ENCODE measurements at regions not wholly inside any gene's neighbourhood (a gene's known extent, or its start where the extent isn't known, plus 50 kb on each side); places are given as distances from the start of the nearest gene placed in this dataset.

DNA sequence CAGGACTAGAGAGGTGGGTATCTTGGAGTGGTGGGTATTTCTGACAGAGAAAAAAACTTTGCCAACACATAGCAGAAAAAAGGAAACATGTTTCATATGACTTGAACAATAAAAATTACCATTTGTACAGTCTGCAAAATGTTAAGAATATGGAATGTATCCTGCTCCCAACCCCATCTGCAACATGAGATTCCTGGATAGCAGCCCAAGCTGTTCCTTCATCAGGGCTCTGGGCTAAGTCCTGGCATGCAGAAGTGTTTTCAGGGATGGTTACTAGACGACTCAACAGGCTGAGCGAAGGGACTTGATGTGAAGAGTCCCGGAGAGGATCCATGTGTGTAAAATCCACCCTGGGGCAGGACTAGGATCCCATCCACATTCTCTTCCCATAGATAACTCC is 121.0 kb upstream of the IRX3 start:
- ChIA-PET POLR2A (no interaction called here), CTCF (no interaction called here)
- H3K9me3 ChIP-seq (ENCODE audit: control insufficient read depth, insufficient read depth, low read depth, low read length) = no peaks in the 10 kb centered on the region
- no peak for TF ChIP-seq ZNF19 (tag by site-specific recombination; IDR thresholded peaks at IDR 0.05; ENCODE audit: low read depth)
- TF ChIP-seq GFI1B (tag by site-specific recombination; IDR thresholded peaks at IDR 0.05) = no peak
- TF ChIP-seq ZNF423 (tag by site-specific recombination; IDR thresholded peaks at IDR 0.05) = no peak
- TF ChIP-seq ZNF140 (tag by site-specific recombination; IDR thresholded peaks at IDR 0.05) = no peak
- TF ChIP-seq, protein P1, sequence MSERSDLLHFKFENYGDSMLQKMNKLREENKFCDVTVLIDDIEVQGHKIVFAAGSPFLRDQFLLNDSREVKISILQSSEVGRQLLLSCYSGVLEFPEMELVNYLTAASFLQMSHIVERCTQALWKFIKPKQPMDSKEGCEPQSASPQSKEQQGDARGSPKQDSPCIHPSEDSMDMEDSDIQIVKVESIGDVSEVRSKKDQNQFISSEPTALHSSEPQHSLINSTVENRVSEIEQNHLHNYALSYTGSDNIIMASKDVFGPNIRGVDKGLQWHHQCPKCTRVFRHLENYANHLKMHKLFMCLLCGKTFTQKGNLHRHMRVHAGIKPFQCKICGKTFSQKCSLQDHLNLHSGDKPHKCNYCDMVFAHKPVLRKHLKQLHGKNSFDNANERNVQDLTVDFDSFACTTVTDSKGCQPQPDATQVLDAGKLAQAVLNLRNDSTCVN (tag by site-specific recombination; optimal IDR thresholded peaks at IDR 0.05) = no peak
- H3K36me3 ChIP-seq (ENCODE audit: control insufficient read depth in 2 of 2, insufficient read depth in 1 of 2, low read length in 2 of 2) = no peaks in the 10 kb centered on the region
- H3K4me3 ChIP-seq (ENCODE audit: low read depth, low read length) = no peak overlapping the region
- H3K4me1 ChIP-seq (ENCODE audit: control insufficient read depth, insufficient read depth, low read length) = no peaks in the 10 kb centered on the region
- no peak overlapping the region for H3K27ac ChIP-seq (ENCODE audit: extremely low read depth, low read depth, low read length)

DNA sequence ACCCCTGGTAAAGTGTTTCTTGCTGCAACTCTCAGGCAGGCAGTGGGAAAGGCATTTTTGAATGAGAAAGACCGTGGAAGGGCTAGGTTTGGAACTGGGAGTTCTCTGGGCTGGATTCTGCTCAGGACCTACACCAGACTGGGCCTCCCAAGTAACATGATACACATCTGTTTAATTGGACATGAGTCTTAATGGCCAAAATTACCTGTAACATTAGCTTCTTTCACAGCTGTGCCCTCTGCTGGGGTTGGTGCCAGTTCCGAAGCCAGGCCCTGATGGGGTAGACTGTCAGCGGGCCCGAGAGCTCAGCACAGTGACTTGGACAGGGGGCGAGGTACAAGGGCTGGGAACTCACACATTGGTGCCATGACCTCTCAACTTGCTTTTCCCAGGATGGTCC is 118.9 kb upstream of the IRX3 start:
- POLR2A ChIA-PET = no interaction called here
- CTCF ChIA-PET = no interaction called here
- Histone ChIP-seq H3K36me3 (ENCODE audit: control insufficient read depth in 2 of 2, insufficient read depth in 1 of 2, low read length in 2 of 2) (no peaks in the 10 kb centered on the region), H3K4me1 (ENCODE audit: control insufficient read depth, insufficient read depth, low read length) (no peaks in the 10 kb centered on the region), H3K9me3 (ENCODE audit: control insufficient read depth, insufficient read depth, low read depth, low read length) (no peaks in the 10 kb centered on the region), H3K27ac (ENCODE audit: extremely low read depth, low read depth, low read length) (no peak overlapping the region), H3K4me3 (ENCODE audit: low read depth, low read length) (no peak overlapping the region)
- no peak for TF ChIP-seq ZNF169 (tag by site-specific recombination; IDR thresholded peaks at IDR 0.05)
- no peak for TF ChIP-seq SALL2 (tag by site-specific recombination; IDR thresholded peaks at IDR 0.05; ENCODE audit: borderline replicate concordance)
- TF ChIP-seq SP3 (tag by site-specific recombination; IDR thresholded peaks at IDR 0.05) = no peak
- TF ChIP-seq ZNF423 (tag by site-specific recombination; IDR thresholded peaks at IDR 0.05) = no peak
- TF ChIP-seq ZNF843 (tag by site-specific recombination; IDR thresholded peaks at IDR 0.05) = no peak
- no peak for TF ChIP-seq ZNF416 (tag by site-specific recombination; IDR thresholded peaks at IDR 0.05)
- no peak for TF ChIP-seq ZSCAN23 (tag by site-specific recombination; IDR thresholded peaks at IDR 0.05)
- TF ChIP-seq ZNF214 (tag by site-specific recombination; IDR thresholded peaks at IDR 0.05; ENCODE audit: borderline replicate concordance) = no peak
- no peak for TF ChIP-seq ZNF121 (tag by site-specific recombination; IDR thresholded peaks at IDR 0.05)
- TF ChIP-seq, protein P2, sequence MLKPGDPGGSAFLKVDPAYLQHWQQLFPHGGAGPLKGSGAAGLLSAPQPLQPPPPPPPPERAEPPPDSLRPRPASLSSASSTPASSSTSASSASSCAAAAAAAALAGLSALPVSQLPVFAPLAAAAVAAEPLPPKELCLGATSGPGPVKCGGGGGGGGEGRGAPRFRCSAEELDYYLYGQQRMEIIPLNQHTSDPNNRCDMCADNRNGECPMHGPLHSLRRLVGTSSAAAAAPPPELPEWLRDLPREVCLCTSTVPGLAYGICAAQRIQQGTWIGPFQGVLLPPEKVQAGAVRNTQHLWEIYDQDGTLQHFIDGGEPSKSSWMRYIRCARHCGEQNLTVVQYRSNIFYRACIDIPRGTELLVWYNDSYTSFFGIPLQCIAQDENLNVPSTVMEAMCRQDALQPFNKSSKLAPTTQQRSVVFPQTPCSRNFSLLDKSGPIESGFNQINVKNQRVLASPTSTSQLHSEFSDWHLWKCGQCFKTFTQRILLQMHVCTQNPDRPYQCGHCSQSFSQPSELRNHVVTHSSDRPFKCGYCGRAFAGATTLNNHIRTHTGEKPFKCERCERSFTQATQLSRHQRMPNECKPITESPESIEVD (tag by site-specific recombination; IDR thresholded peaks at IDR 0.05) = no peak
- no peak for TF ChIP-seq ZNF19 (tag by site-specific recombination; IDR thresholded peaks at IDR 0.05; ENCODE audit: low read depth)
- no peak for TF ChIP-seq ZNF510 (tag by site-specific recombination; IDR thresholded peaks at IDR 0.05; ENCODE audit: insufficient replicate concordance)
- no peak for TF ChIP-seq ZNF530 (tag by site-specific recombination; IDR thresholded peaks at IDR 0.05; ENCODE audit: low read depth)
- no peak for TF ChIP-seq KLF7 (tag by site-specific recombination; IDR thresholded peaks at IDR 0.05; ENCODE audit: borderline replicate concordance)
- TF ChIP-seq, protein P3, sequence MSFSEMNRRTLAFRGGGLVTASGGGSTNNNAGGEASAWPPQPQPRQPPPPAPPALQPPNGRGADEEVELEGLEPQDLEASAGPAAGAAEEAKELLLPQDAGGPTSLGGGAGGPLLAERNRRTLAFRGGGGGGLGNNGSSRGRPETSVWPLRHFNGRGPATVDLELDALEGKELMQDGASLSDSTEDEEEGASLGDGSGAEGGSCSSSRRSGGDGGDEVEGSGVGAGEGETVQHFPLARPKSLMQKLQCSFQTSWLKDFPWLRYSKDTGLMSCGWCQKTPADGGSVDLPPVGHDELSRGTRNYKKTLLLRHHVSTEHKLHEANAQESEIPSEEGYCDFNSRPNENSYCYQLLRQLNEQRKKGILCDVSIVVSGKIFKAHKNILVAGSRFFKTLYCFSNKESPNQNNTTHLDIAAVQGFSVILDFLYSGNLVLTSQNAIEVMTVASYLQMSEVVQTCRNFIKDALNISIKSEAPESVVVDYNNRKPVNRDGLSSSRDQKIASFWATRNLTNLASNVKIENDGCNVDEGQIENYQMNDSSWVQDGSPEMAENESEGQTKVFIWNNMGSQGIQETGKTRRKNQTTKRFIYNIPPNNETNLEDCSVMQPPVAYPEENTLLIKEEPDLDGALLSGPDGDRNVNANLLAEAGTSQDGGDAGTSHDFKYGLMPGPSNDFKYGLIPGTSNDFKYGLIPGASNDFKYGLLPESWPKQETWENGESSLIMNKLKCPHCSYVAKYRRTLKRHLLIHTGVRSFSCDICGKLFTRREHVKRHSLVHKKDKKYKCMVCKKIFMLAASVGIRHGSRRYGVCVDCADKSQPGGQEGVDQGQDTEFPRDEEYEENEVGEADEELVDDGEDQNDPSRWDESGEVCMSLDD (tag by site-specific recombination; IDR thresholded peaks at IDR 0.05) = no peak
- no peak for TF ChIP-seq ZNF654 (tag by site-specific recombination; IDR thresholded peaks at IDR 0.05; ENCODE audit: low read depth)
- TF ChIP-seq ZNF146 (tag by site-specific recombination; IDR thresholded peaks at IDR 0.05) = no peak
